ENCODE measurements at regions not wholly inside any gene's neighbourhood (a gene's known extent, or its start where the extent isn't known, plus 50 kb on each side); places are given as distances from the start of the nearest gene placed in this dataset.
"Not testable (repeated sequence)": the region's sequence is repeated elsewhere in the genome, so short reads cannot be mapped to it uniquely, and the experiment has no call there.

GRCh38 chr3:16053794-16054193, 120.7 kb upstream of the GALNT15 start:
- DNase-seq (ENCODE audit: low read depth in 2 of 2): no peak

GRCh38 chr3:16055606-16056211, 118.8 kb upstream of the GALNT15 start:
- no peak for DNase-seq (ENCODE audit: low read depth in 2 of 2)

GRCh38 chr3:16056217-16056616, 118.3 kb upstream of the GALNT15 start:
- no peak for DNase-seq (ENCODE audit: low read depth in 2 of 2)

GRCh38 chr3:16058521-16058920, 116.0 kb upstream of the GALNT15 start:
- DNase-seq (ENCODE audit: low read depth in 2 of 2): no peak

GRCh38 chr3:16059081-16059537, 115.4 kb upstream of the GALNT15 start:
- no peak for DNase-seq (ENCODE audit: low read depth in 2 of 2)

- DNase-seq (ENCODE audit: low read depth in 2 of 2): no peak
Measured at GRCh38 chr3:16059711-16060357, 114.6 kb upstream of the GALNT15 start.

GRCh38 chr3:16060358-16060852, 114.1 kb upstream of the GALNT15 start:
- no peak for DNase-seq (ENCODE audit: low read depth in 2 of 2)

GRCh38 chr3:16060945-16061344, 113.5 kb upstream of the GALNT15 start:
- DNase-seq (ENCODE audit: low read depth in 2 of 2): no peak

- no peak for DNase-seq (ENCODE audit: low read depth in 2 of 2)
Measured at GRCh38 chr3:16061491-16061890, 113.0 kb upstream of the GALNT15 start.

GRCh38 chr3:16063603-16064002, 110.9 kb upstream of the GALNT15 start:
- DNase-seq (ENCODE audit: low read depth in 2 of 2): no peak

- no peak for DNase-seq (ENCODE audit: low read depth in 2 of 2)
Measured at GRCh38 chr3:16064642-16065414, 109.7 kb upstream of the GALNT15 start.

GRCh38 chr3:16066545-16066944, 107.9 kb upstream of the GALNT15 start:
- no peak for DNase-seq (ENCODE audit: low read depth in 2 of 2)

GRCh38 chr3:16066975-16067374, 107.5 kb upstream of the GALNT15 start:
- DNase-seq (ENCODE audit: low read depth in 2 of 2): no peak

GRCh38 chr3:16067837-16068471, 106.5 kb upstream of the GALNT15 start:
- DNase-seq (ENCODE audit: low read depth in 2 of 2): no peak

GRCh38 chr3:16069149-16069922, 105.1 kb upstream of the GALNT15 start:
- DNase-seq (ENCODE audit: low read depth in 2 of 2): no peak

- DNase-seq (ENCODE audit: low read depth in 2 of 2): no peak
Measured at GRCh38 chr3:16070707-16071106, 103.8 kb upstream of the GALNT15 start.

GRCh38 chr3:16071206-16071605, 103.3 kb upstream of the GALNT15 start:
- no peak for DNase-seq (ENCODE audit: low read depth in 2 of 2)

GRCh38 chr3:16072420-16073110, 101.9 kb upstream of the GALNT15 start:
- DNase-seq (ENCODE audit: low read depth in 2 of 2): no peak

- no peak for DNase-seq (ENCODE audit: low read depth in 2 of 2)
Measured at GRCh38 chr3:16073203-16073602, 101.3 kb upstream of the GALNT15 start.

- DNase-seq (ENCODE audit: low read depth in 2 of 2): not testable (repeated sequence)
Measured at GRCh38 chr3:16073990-16074671, 100.3 kb upstream of the GALNT15 start.
